ENCODE measurements at regions not wholly inside any gene's neighbourhood (a gene's known extent, or its start where the extent isn't known, plus 50 kb on each side); places are given as distances from the start of the nearest gene placed in this dataset.
"Not testable (repeated sequence)": the region's sequence is repeated elsewhere in the genome, so short reads cannot be mapped to it uniquely, and the experiment has no call there.

GRCh38 chr13:74732736-74733385 lies 598.7 kb upstream of the KLF12 start:
- Histone ChIP-seq H3K4me3 (ENCODE audit: low read length) (no peak overlapping the region), H3K4me1 (ENCODE audit: control insufficient read depth, low read depth, low read length) (no peaks in the 10 kb centered on the region), H3K9ac (ENCODE audit: low read length) (no peak overlapping the region), H3K27me3 (ENCODE audit: control insufficient read depth, insufficient read depth, low read length) (no peaks in the 10 kb centered on the region), H3K9me3 (ENCODE audit: control insufficient read depth, low read depth, low read length) (no peaks in the 10 kb centered on the region), H3K36me3 (ENCODE audit: control insufficient read depth, low read depth, low read length) (no peaks in the 10 kb centered on the region), H3K27ac (ENCODE audit: low read length) (no peak overlapping the region)

DNA sequence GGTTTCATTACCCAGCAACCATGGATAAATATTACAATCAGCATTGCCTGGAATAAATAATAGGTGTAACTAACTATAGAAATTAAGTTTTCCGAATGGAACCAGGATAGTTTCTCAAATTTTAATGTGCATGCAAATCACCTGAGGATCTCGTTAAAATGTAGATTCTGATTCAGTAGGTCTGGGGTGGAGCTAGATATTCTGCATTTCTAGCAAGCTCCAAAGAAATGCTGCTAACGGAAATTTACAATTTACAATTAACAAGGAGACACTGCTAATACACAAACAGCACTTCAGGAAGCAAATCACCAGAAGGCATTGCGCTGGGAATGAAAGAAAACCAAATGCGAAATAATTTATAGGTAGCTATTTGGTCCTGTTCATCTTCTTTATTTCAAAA lies 597.5 kb upstream of the KLF12 start:
- H3K9ac ChIP-seq (ENCODE audit: low read length), result no peak overlapping the region
- no peak overlapping the region for H3K4me3 ChIP-seq (ENCODE audit: low read length)
- H3K9me3 ChIP-seq (ENCODE audit: control insufficient read depth, low read depth, low read length), result no peaks in the 10 kb centered on the region
- no peaks in the 10 kb centered on the region for H3K36me3 ChIP-seq (ENCODE audit: control insufficient read depth, low read depth, low read length)
- no peak overlapping the region for H3K27ac ChIP-seq (ENCODE audit: low read length)
- no peaks in the 10 kb centered on the region for H3K4me1 ChIP-seq (ENCODE audit: control insufficient read depth, low read depth, low read length)
- H3K27me3 ChIP-seq (ENCODE audit: control insufficient read depth, insufficient read depth, low read length), result no peaks in the 10 kb centered on the region

DNA sequence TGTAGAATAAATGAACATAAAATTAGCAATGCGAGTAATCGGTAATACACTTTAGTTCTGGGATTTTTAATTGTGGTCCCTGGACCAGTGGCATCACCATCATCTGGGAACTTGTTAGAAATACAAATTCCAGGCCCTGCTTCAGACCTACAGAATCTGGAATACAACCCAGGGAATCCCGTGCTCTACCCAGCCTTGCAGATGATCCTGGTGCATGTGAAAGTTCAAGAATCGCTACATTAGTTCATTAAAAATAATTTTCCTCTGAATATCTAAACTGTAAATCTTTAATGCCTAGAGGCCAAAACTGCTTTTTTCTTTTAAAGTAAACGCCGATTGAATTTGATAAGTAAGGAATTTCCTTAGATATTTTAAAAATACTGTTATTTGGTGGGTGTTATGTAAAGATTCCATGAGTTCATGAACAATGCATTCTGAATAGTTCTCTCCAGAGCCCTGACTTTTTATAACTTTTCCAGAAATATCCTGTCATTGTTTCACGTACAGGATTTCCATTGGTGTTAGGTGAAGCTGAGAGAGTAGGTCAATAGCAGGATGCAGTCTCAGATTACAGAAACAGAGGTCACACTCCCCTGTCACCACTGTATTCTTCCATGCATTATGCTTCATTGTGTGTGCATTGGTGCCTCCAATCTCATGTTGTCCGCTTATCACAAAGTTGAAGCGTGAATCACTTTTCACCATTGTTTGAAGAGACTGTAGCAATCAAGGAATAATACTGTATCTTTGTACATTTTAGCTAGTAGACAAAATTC lies 596.5 kb upstream of the KLF12 start:
- Histone ChIP-seq H3K4me3 (ENCODE audit: low read length) (no peak overlapping the region), H3K4me1 (ENCODE audit: control insufficient read depth, low read depth, low read length) (no peaks in the 10 kb centered on the region), H3K9ac (ENCODE audit: low read length) (no peak overlapping the region), H3K36me3 (ENCODE audit: control insufficient read depth, low read depth, low read length) (no peaks in the 10 kb centered on the region), H3K27me3 (ENCODE audit: control insufficient read depth, insufficient read depth, low read length) (no peaks in the 10 kb centered on the region), H3K9me3 (ENCODE audit: control insufficient read depth, low read depth, low read length) (no peaks in the 10 kb centered on the region), H3K27ac (ENCODE audit: low read length) (no peak overlapping the region)

GRCh38 chr13:74726206-74726605 lies 592.0 kb upstream of the KLF12 start:
- no peaks in the 10 kb centered on the region for H3K4me1 ChIP-seq (ENCODE audit: control insufficient read depth, low read depth, low read length)
- H3K4me3 ChIP-seq (ENCODE audit: low read length), result no peak overlapping the region
- no peak overlapping the region for H3K27ac ChIP-seq (ENCODE audit: low read length)
- H3K36me3 ChIP-seq (ENCODE audit: control insufficient read depth, low read depth, low read length), result no peaks in the 10 kb centered on the region
- no peaks in the 10 kb centered on the region for H3K9me3 ChIP-seq (ENCODE audit: control insufficient read depth, low read depth, low read length)
- no peak overlapping the region for H3K9ac ChIP-seq (ENCODE audit: low read length)
- no peaks in the 10 kb centered on the region for H3K27me3 ChIP-seq (ENCODE audit: control insufficient read depth, insufficient read depth, low read length)

GRCh38 chr13:74718232-74718842 lies 584.1 kb upstream of the KLF12 start:
- H3K36me3 ChIP-seq (ENCODE audit: control insufficient read depth, low read depth, low read length); H3K27ac ChIP-seq (ENCODE audit: low read length); H3K4me3 ChIP-seq (ENCODE audit: low read length); H3K9ac ChIP-seq (ENCODE audit: low read length); H3K9me3 ChIP-seq (ENCODE audit: control insufficient read depth, low read depth, low read length); H3K4me1 ChIP-seq (ENCODE audit: control insufficient read depth, low read depth, low read length); H3K27me3 ChIP-seq (ENCODE audit: control insufficient read depth, insufficient read depth, low read length): not testable (repeated sequence)

- H3K27me3 ChIP-seq (ENCODE audit: control insufficient read depth, insufficient read depth, low read length), result no peaks in the 10 kb centered on the region
- no peak overlapping the region for H3K9ac ChIP-seq (ENCODE audit: low read length)
- no peak overlapping the region for H3K27ac ChIP-seq (ENCODE audit: low read length)
- H3K4me3 ChIP-seq (ENCODE audit: low read length), result no peak overlapping the region
- no peaks in the 10 kb centered on the region for H3K4me1 ChIP-seq (ENCODE audit: control insufficient read depth, low read depth, low read length)
- no peaks in the 10 kb centered on the region for H3K9me3 ChIP-seq (ENCODE audit: control insufficient read depth, low read depth, low read length)
- no peaks in the 10 kb centered on the region for H3K36me3 ChIP-seq (ENCODE audit: control insufficient read depth, low read depth, low read length)
Measured at GRCh38 chr13:74715718-74716117, 581.5 kb upstream of the KLF12 start.

- Histone ChIP-seq H3K9me3 (ENCODE audit: control insufficient read depth, low read depth, low read length) (no peaks in the 10 kb centered on the region), H3K9ac (ENCODE audit: low read length) (no peak overlapping the region), H3K27ac (ENCODE audit: low read length) (no peak overlapping the region), H3K36me3 (ENCODE audit: control insufficient read depth, low read depth, low read length) (no peaks in the 10 kb centered on the region), H3K4me3 (ENCODE audit: low read length) (no peak overlapping the region), H3K27me3 (ENCODE audit: control insufficient read depth, insufficient read depth, low read length) (no peaks in the 10 kb centered on the region), H3K4me1 (ENCODE audit: control insufficient read depth, low read depth, low read length) (no peaks in the 10 kb centered on the region)
Measured at GRCh38 chr13:74710006-74710405, 575.8 kb upstream of the KLF12 start.

DNA sequence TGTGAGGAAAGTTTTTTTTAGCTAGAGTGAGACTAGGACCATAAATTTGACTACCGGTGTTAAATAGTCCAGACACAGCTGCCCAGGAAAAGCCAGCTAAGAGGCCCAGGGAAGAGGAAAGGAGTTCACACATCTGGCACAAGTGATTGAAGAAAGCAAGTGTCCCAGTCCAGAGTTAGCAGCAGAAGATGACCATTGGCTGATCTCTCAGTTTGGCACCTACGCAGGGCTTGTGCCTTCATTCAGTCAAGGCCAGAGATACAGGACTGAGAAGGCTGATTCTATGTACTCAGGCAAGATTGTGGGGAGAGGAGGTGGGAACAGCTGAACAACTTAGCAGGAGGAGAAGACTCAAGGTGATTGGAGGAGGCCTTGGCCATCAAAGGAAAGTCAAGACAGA lies 575.0 kb upstream of the KLF12 start:
- Histone ChIP-seq H3K36me3 (ENCODE audit: control insufficient read depth, low read depth, low read length) (no peaks in the 10 kb centered on the region), H3K9me3 (ENCODE audit: control insufficient read depth, low read depth, low read length) (no peaks in the 10 kb centered on the region), H3K27ac (ENCODE audit: low read length) (no peak overlapping the region), H3K4me3 (ENCODE audit: low read length) (no peak overlapping the region), H3K9ac (ENCODE audit: low read length) (no peak overlapping the region), H3K27me3 (ENCODE audit: control insufficient read depth, insufficient read depth, low read length) (no peaks in the 10 kb centered on the region), H3K4me1 (ENCODE audit: control insufficient read depth, low read depth, low read length) (no peaks in the 10 kb centered on the region)

DNA sequence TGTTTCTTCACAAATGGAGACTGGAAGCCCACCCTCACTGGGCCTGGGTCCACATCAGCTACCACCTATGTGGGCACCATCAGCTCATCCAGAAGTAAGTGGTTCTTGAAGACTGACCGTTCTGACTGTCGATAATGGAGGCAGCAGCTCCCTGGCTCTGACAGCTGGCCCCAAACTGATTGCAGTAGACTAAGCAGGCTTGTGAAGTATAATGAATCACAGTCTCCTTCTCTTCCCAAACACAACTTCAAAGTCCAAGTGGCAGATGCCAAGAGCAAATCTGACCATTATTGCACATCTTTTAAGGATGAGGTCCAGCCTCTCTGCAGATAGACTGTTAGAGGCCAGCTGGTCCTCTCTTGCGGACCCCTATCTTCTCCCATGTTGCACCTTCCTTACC lies 574.4 kb upstream of the KLF12 start:
- Histone ChIP-seq H3K27me3 (ENCODE audit: control insufficient read depth, insufficient read depth, low read length) (no peaks in the 10 kb centered on the region), H3K4me3 (ENCODE audit: low read length) (no peak overlapping the region), H3K4me1 (ENCODE audit: control insufficient read depth, low read depth, low read length) (no peaks in the 10 kb centered on the region), H3K36me3 (ENCODE audit: control insufficient read depth, low read depth, low read length) (no peaks in the 10 kb centered on the region), H3K9me3 (ENCODE audit: control insufficient read depth, low read depth, low read length) (no peaks in the 10 kb centered on the region), H3K9ac (ENCODE audit: low read length) (no peak overlapping the region), H3K27ac (ENCODE audit: low read length) (no peak overlapping the region)

GRCh38 chr13:74707291-74707690 lies 573.1 kb upstream of the KLF12 start:
- no peaks in the 10 kb centered on the region for H3K36me3 ChIP-seq (ENCODE audit: control insufficient read depth, low read depth, low read length)
- no peak overlapping the region for H3K4me3 ChIP-seq (ENCODE audit: low read length)
- H3K9ac ChIP-seq (ENCODE audit: low read length), result no peak overlapping the region
- H3K4me1 ChIP-seq (ENCODE audit: control insufficient read depth, low read depth, low read length), result no peaks in the 10 kb centered on the region
- no peaks in the 10 kb centered on the region for H3K9me3 ChIP-seq (ENCODE audit: control insufficient read depth, low read depth, low read length)
- H3K27ac ChIP-seq (ENCODE audit: low read length), result no peak overlapping the region
- no peaks in the 10 kb centered on the region for H3K27me3 ChIP-seq (ENCODE audit: control insufficient read depth, insufficient read depth, low read length)

GRCh38 chr13:74706801-74707200 lies 572.6 kb upstream of the KLF12 start:
- no peaks in the 10 kb centered on the region for H3K4me1 ChIP-seq (ENCODE audit: control insufficient read depth, low read depth, low read length)
- H3K9me3 ChIP-seq (ENCODE audit: control insufficient read depth, low read depth, low read length), result no peaks in the 10 kb centered on the region
- no peak overlapping the region for H3K27ac ChIP-seq (ENCODE audit: low read length)
- H3K27me3 ChIP-seq (ENCODE audit: control insufficient read depth, insufficient read depth, low read length), result no peaks in the 10 kb centered on the region
- H3K9ac ChIP-seq (ENCODE audit: low read length), result no peak overlapping the region
- H3K4me3 ChIP-seq (ENCODE audit: low read length), result no peak overlapping the region
- H3K36me3 ChIP-seq (ENCODE audit: control insufficient read depth, low read depth, low read length), result no peaks in the 10 kb centered on the region

GRCh38 chr13:74705438-74705837 lies 571.2 kb upstream of the KLF12 start:
- Histone ChIP-seq H3K4me3 (ENCODE audit: low read length) (no peak overlapping the region), H3K27ac (ENCODE audit: low read length) (no peak overlapping the region), H3K36me3 (ENCODE audit: control insufficient read depth, low read depth, low read length) (no peaks in the 10 kb centered on the region), H3K9ac (ENCODE audit: low read length) (no peak overlapping the region), H3K4me1 (ENCODE audit: control insufficient read depth, low read depth, low read length) (no peaks in the 10 kb centered on the region), H3K9me3 (ENCODE audit: control insufficient read depth, low read depth, low read length) (no peaks in the 10 kb centered on the region), H3K27me3 (ENCODE audit: control insufficient read depth, insufficient read depth, low read length) (no peaks in the 10 kb centered on the region)

Measured in iPS-18a (cell line).